ENCODE measurements at regions not wholly inside any gene's neighbourhood (a gene's known extent, or its start where the extent isn't known, plus 50 kb on each side); places are given as distances from the start of the nearest gene placed in this dataset.
"Not testable (repeated sequence)": the region's sequence is repeated elsewhere in the genome, so short reads cannot be mapped to it uniquely, and the experiment has no call there.

- DNase-seq: not testable (repeated sequence)
These were observed 290.5 kb upstream of the GATB start for GRCh38 chr4:152051332-152051731.

DNA sequence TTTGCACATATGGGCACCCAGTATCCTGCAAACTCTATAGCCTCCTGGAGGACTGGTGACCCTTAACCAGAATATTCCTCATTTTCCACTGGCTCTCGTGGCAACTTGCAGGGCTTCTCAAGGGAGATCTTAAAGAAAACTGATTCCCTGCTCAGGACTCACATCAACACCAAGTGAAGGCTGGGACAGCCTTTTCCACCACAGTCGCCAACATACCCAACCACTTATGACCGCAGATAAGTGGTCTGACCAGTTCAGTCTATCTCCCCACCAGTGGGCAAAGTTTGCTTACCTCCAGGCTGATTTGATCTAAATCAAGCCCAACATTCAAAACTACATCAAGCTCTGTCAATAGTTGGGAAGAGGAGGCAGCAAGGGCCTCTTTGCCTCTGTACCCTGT is 289.3 kb upstream of the GATB start:
- DNase-seq: no peak

DNA sequence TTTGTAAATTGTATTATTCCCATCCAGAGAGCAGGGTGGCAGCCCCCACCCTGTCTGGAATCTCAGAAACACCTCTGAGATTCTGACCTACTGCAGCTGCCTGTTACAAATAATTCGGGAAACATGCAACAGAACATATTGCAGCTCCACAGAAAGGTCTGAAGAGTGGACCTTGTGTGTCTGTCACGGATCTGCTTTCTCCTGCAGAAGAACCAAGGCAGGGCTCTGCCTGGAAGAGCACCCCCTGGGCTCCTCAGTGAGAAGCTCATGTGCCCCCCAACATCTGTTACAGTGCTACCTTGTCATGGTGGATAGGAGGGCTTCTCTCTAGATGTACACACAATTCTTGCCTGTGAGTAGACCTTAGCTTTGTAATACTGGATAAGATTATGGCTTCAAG is 286.6 kb upstream of the GATB start:
- DNase-seq: no peak

DNA sequence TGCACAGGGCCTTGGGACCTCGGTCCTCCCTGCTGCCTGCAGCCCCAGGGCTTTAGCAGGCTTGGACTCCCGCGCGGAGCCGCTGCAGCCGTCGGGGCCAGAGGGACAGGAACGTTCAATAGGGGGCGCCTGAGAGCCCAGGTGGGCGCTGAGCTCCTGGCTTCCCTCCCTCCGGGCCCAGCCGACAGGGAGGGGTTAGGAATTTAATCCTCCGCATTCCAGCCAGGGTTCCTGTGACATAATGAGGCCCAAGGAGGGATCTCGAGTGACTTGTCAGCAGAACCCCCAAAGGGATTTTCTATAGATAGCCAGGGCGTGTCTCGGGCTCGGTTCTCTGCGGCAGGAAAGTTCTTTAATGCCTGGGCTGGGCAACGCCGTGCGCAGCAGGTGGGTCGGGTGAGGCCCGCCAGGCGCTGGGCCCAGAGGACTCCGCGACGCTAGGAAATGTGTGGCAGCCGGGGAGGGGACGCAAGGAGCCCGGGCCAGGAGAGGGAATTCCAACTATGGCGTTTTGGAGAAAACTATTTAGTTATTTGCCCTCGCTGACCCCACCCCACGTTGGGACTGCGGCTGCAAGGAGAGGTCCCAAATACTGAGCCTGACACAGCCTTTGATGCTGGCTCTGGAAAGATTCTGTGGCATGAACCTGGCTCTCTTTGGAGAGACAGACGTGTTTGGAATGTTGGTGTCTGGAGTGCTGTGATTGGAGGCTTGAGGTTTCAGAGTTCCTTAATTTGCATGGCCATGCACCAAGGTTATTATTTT is 285.2 kb upstream of the GATB start:
- DNase-seq: no peak

- no peak for DNase-seq
These were observed 284.6 kb upstream of the GATB start for GRCh38 chr4:152045449-152045806.

DNA sequence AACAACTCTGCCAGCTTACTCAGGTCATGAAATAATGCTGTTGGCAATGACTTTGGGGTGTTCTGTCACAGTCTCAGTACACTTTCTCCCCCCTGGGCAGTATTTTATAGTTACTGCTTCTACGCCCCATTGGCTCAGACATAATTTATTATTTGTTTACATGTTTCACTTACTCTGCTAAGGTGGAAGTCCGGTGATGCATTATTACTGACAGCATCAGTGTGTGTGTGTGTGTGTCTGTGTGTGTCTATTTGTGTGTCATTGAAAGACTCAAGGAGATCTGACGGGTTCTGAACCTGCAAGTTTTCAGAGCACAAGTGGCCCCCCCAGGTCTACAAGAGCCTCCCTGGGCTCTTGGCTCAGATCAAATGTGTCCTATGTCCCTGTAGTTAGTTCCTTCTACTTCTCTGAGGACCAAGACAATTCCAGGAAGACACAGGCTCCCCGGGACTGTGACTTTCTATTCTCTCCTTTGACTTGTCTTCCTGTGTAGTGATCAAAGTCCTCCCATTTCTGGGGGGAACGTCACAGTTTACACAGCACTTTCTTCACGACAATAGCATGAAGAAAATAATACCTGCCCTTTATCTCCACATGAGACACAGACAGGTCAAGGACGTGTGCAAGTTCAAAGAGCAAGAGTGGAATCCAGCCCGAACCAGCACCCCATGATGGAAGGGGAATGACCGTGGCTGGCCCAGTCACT is 283.7 kb upstream of the GATB start:
- no peak for DNase-seq

DNA sequence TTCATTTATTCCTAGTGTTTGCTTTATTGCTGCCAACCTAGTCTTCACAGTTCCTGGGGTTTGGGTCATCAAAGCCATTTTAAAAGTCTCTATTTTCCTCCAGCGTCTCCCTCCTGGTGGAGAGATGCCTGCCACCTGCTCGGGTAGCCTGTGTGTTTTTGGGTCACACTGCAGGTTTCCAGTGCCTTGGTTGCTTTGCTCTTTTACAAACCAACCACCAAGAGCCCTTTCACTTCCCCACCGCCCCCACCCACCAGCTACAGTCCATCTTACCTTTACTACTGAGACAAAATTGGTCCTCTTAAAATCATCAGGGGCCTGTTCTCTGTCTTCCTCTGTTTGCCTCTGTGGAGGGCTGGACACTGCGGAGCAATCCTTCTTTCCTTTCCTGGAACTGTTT is 280.5 kb upstream of the GATB start:
- no peak for DNase-seq

- DNase-seq: no peak
These were observed 278.9 kb upstream of the GATB start for GRCh38 chr4:152039691-152040090.

- no peak for DNase-seq
These were observed 278.2 kb upstream of the GATB start for GRCh38 chr4:152039023-152039481.

DNA sequence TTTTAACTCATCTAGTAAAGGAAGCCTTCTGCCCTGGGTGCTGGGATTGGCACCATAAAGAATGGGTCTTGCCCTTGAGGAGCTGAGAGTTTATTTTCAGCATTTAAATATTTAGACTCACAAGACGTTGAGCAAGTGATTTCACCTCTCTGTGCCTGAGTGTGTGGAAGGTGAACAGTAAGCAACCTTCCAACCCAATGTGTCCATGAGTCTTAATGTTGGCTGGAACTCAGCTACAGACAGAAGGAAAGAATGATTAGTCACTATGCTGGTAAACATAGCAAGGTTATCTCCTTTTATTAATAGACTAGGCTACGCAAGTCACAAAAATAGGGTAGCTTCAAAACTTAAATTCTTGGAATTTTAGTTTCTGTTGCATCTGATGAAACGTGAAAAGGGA is 277.4 kb upstream of the GATB start:
- DNase-seq: no peak

DNA sequence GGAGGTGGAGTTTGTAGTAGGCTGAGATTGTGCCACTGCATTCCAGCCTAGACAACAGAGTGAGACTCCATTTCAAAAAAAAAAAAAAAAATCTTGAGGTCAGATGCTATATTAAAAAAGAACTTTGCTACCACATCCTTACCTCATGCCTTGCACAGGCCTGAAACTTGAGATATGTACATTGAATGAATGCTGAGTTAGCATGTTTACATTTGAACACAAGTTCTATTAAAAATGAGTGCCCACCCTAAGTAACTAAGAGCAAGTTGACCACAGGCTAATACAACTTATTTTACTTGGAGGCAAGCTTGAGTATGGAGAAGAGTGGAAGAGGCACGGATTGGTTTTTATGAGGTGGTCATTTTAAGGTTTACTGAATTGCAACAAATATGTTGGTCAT is 276.6 kb upstream of the GATB start:
- DNase-seq: no peak

- DNase-seq: no peak
These were observed 272.8 kb upstream of the GATB start for GRCh38 chr4:152033621-152034020.

DNA sequence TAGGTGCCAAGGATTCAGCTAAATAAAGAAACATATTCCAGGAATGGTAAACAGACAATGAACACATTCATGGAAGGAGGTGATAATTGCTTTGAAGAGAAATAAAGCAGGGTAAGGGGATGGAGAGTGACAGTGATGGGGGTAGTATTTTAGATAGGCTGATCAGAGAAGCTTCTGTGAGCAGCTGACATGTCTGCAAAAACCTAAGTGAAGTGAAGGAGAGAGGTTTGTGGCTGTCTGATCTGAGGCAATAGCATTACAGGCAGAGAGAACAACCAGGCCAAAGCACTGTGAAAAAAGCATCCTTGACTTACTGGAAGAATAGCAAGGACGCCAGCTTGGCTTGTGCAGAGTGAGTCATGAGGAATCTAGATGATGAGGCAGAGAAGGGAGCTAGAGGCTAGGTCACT is 271.9 kb upstream of the GATB start:
- peak; percentile 26 for DNase-seq

DNA sequence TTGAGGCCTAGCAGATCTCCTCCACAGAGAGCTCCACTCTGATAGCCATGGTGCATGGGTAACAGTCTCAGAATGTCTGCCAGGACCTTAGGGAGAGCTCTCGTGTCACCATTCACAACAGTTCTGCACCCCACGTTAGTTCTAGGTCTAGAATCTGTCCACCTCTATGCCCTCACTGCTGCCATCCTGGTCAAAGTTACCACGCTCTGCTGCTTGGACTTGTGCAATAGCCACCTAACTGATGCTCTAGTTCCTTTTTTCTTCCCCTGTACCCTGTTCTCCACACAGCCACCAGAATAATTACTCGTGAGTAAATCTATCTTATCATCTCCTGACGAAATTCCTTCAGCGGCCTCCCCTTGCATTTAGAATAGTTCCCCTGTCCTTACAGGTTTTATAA is 268.8 kb upstream of the GATB start:
- DNase-seq: no peak

- no peak for DNase-seq
These were observed 267.3 kb upstream of the GATB start for GRCh38 chr4:152028131-152028530.

- no peak for DNase-seq
These were observed 264.1 kb upstream of the GATB start for GRCh38 chr4:152024881-152025280.

GRCh38 chr4:152023674-152024073 is 262.9 kb upstream of the GATB start:
- no peak for DNase-seq

GRCh38 chr4:152022543-152022942 is 261.7 kb upstream of the GATB start:
- DNase-seq: no peak

GRCh38 chr4:152021788-152022438 is 261.1 kb upstream of the GATB start:
- no peak for DNase-seq

- no peak for DNase-seq
These were observed 259.3 kb upstream of the GATB start for GRCh38 chr4:152020073-152020472.

- no peak for DNase-seq
These were observed 255.5 kb upstream of the GATB start for GRCh38 chr4:152016303-152016620.

- no peak for DNase-seq
These were observed 254.9 kb upstream of the GATB start for GRCh38 chr4:152015597-152016302.

- DNase-seq: no peak
These were observed 253.5 kb upstream of the GATB start for GRCh38 chr4:152014280-152014679.

GRCh38 chr4:152011469-152011868 is 250.7 kb upstream of the GATB start:
- DNase-seq: no peak
